DMS53 (cell line): ENCODE measurements at regions not wholly inside any gene's neighbourhood (a gene's known extent, or its start where the extent isn't known, plus 50 kb on each side); places are given as distances from the start of the nearest gene placed in this dataset.
"Not testable (repeated sequence)": the region's sequence is repeated elsewhere in the genome, so short reads cannot be mapped to it uniquely, and the experiment has no call there.

Source experiments
- DNase-seq: peaks from one replicate; lab custom pipeline; 2025; lab: John Stamatoyannopoulos, UW

DNA sequence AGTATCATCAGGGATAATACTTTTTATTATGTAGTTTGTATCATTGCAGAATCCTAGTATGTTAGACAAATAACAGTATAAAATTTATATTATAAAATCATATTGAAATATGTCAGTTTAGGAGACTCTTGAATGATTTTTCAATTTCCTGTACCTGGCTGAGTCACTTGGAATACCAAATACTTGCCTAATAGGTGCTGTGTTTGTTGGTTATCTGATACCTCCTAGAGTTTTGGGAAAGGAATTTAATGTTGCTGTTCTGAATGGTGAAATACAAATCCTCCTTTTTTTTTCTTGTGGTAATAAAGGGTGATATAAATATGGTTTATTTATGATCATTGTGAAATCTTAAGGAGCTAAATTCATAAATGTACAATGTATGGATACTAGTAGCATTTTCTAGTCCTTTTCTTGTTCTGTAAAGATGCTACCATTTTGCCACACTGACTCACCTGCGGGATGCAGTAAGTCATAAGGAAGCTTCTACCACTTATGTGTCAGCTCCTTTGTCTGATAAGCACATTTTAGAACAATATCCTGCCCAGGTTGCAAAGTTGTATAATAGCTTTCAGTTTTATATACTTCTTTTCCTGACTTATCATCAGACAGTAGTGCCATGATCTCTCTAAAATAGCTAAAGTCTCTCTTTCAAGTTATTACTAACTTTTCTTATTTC lies 465.5 kb downstream of the XIRP2 start:
- DNase-seq: no peak

- no peak for DNase-seq
Observed at GRCh38 chr2:167345559-167345958, 457.3 kb downstream of the XIRP2 start.

GRCh38 chr2:167342769-167343168 lies 454.5 kb downstream of the XIRP2 start:
- peak; percentile 49 for DNase-seq

- no peak for DNase-seq
Observed at GRCh38 chr2:167340322-167340721, 452.0 kb downstream of the XIRP2 start.

DNA sequence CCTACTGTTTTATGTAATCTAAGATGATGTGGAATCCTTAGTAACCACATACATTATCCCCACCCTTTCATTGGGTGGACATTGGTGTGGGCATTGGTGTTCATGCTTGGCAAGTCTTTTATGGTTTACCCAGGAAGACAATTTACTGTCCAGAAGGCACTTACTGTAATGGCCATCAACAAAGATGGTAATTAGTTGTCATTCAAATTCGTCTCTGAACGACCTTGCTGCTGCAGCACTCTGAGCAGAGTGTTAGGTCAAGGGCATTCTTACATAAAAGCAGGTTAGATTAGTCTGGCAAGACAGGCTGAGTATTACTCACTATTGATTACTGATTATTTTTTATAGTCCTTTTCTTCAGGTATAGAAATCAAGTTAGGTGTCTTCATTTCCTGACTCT lies 447.9 kb downstream of the XIRP2 start:
- no peak for DNase-seq

GRCh38 chr2:167335541-167335992 lies 447.3 kb downstream of the XIRP2 start:
- no peak for DNase-seq

DNA sequence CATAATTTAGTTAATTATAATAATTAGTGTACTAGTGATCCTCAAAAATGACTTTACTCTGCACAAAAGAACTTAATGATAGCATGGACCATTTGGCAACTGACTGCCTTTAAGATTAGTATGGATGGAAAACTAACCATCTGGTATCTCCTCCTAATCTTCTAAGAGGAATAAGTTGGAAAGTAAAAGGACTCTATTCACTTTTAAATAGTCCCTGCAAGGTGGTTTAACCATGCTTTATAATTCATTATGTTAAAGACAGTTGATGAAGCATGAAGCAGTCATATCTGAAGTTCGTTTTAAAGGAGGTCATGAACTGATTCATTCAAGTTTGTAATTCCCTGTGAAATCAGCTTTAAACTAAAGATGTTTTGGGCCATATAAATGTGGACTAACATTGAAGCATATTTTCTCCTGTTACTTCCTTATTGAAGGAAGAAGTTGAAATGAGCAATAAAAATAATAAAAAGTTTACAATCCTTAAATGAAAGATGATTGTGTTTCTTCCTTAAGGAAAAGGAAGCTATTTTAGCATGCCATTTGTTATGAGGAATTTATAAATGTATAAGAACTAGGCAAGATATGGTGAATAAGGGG lies 446.0 kb downstream of the XIRP2 start:
- no peak for DNase-seq

DNA sequence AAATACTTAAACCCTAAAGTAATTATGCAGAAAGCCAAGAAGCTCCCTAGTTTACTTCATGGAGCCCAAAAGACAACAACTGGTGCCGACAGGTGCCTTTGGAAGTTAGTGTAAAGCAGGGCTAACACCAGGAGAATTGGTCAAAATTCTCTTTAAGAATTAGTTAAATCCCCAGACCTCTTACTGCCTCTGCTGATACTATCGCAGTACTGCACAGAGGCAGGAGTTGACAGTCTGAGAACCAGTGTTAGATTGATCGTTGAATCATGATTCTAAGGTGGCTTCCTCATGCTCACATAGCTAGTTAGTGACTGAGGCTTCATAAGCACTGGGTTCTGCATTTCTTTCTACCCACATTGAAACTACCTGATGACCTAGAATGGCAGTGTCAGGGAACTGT lies 445.0 kb downstream of the XIRP2 start:
- DNase-seq: peak; percentile 11

GRCh38 chr2:167332358-167332757 lies 444.1 kb downstream of the XIRP2 start:
- DNase-seq: no peak

DNA sequence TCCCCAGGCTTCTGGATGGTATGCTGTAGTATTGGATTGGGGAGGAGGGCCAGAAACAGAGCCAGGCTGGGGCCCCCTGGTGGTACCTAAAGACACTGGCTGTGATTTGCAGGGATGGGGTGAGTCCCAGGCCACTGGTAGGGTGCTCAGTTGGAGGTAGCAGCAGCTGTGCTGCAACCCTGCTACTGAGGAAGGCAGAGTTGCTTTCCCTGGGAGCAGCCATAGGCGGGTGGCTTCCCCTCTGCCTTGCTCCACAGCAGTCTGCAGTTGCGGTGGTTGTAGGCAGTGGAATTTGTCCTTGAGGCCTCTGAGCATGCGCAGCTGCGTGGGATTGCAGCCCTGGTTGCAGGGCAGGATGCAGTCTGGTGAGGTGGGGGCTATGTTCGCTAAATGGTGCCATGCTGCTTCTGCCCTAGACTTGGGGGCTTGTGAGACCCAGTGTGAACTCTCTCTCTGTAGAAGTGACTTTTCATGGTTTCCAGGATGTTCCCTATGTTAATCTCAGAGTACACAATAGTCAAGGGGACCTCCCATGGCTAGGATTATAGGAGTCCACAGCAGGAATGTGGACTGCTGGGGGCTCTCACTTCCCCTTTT lies 443.5 kb downstream of the XIRP2 start:
- peak; percentile 30 for DNase-seq

DNA sequence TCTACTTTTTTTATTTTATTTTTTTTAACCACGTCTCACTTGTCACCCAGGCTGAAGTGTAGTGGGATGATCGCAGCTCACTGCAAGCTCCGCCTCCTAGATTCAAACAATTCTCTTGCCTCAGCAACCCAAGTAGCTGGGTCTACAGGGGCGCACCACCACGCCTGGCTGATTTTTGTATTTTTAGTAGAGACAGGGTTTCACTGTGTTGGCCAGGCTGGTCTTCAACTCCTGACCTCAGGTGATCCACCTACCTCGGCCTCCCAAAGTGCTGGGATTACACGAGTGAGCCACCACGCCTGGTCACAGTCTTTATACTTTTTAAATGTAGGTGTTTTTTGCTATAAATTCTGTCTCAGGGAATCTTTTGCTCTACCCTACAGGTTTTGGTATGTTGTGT lies 440.5 kb downstream of the XIRP2 start:
- not testable (repeated sequence) for DNase-seq

DNA sequence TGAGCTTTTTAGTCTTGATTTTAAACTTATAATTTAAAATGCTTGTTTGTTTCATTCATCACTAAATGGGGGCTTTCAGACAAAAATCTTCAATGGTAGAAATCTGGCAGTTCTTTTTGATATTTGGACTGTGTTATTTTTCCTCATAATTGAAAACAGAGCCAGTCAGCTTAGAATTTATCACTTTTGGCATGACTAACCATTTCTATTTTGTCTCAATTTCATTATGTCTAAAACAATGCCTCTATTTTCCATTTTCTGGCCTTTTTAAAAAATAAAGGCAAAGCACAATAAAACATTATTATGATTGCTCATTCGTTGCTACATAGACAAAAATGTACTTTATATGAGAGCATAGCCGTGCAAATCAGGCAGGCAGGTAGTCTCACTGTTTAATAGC lies 434.5 kb downstream of the XIRP2 start:
- no peak for DNase-seq

- DNase-seq: no peak
Observed at GRCh38 chr2:167318581-167318980, 430.3 kb downstream of the XIRP2 start.

GRCh38 chr2:167310442-167310841 lies 422.2 kb downstream of the XIRP2 start:
- DNase-seq: no peak
